ENCODE measurements at regions not wholly inside any gene's neighbourhood (a gene's known extent, or its start where the extent isn't known, plus 50 kb on each side); places are given as distances from the start of the nearest gene placed in this dataset.

GRCh38 chr19:29067831-29068230 is 145.1 kb downstream of the UQCRFS1 start:
- no peaks in the 10 kb centered on the region for H4K20me1 ChIP-seq (ENCODE audit: control insufficient read depth, insufficient read depth, insufficient read length)
- Mint-ChIP-seq H3K4me1 (peaks cover 25% of the 10 kb centered on the region in 2 experiments), H3K4me3 (no peak overlapping the region), H3K27me3 (ENCODE audit: low read depth) (peaks cover 5% of the 10 kb centered on the region), H3K36me3 (ENCODE audit: insufficient read depth in 1 of 3, low read depth in 3 of 3) (peaks cover 0 to 2% (median 0%) of the 10 kb centered on the region in 3 experiments; a peak in 1 of 7 replicates), H3K9me3 (peaks cover 0 to 8% of the 10 kb centered on the region in 2 experiments; a peak in 3 of 5 replicates), H3K27ac (no peak overlapping the region)
- no peak overlapping the region for H3K9ac ChIP-seq (ENCODE audit: extremely low read depth, insufficient read length, low read length)
- WGBS (ENCODE audit: extremely low coverage, insufficient read length, low lambda C conversion rate), result no CpG with 5 or more reads among the region's 2 CpGs
- H4K8ac ChIP-seq (replicated peaks; ENCODE audit: insufficient read length, low read depth, low read length), result no peak overlapping the region
- H3K4me1 ChIP-seq (ENCODE audit: insufficient read depth, low read length), result peaks cover 6% of the 10 kb centered on the region; the same call in 1 of the 2 replicates
- no peak overlapping the region for H2BK20ac ChIP-seq (ENCODE audit: low read depth, low read length, poor library complexity, severe bottlenecking)
- H3K23ac ChIP-seq (ENCODE audit: insufficient read length, low read depth, low read length), result no peak overlapping the region
- TF ChIP-seq CTCF (conservative IDR thresholded peaks at IDR 0.05), result no peak
- H4K5ac ChIP-seq (ENCODE audit: insufficient read length, low read depth, low read length), result no peak overlapping the region
- no peak for DNase-seq
- H2BK5ac ChIP-seq (ENCODE audit: insufficient read length, low read length), result no peak overlapping the region
- no peaks in the 10 kb centered on the region for H3K79me2 ChIP-seq (ENCODE audit: insufficient read depth, low read length)
- no peak overlapping the region for H2AFZ ChIP-seq (ENCODE audit: low read length)
- no peak overlapping the region for H3T11ph ChIP-seq (ENCODE audit: low read length)
- no peak overlapping the region for H3K18ac ChIP-seq (ENCODE audit: insufficient read length, low read depth, low read length)
- no peak overlapping the region for H2BK15ac ChIP-seq (ENCODE audit: low read depth, low read length)
- no peak overlapping the region for H2AK5ac ChIP-seq (ENCODE audit: insufficient read length, low read length)
- no peak overlapping the region for H3K4ac ChIP-seq (ENCODE audit: low read depth, low read length)
- H3K79me1 ChIP-seq (ENCODE audit: insufficient read depth, low read depth, low read length, poor library complexity, severe bottlenecking), result no peaks in the 10 kb centered on the region
- H3K9me3 ChIP-seq (ENCODE audit: control insufficient read depth, low read depth, low read length), result no peaks in the 10 kb centered on the region
- no peak overlapping the region for H3K4me2 ChIP-seq (ENCODE audit: insufficient read depth, insufficient read length, low read length)
- no peak overlapping the region for H3K56ac ChIP-seq (ENCODE audit: insufficient read length, low read depth, low read length)
- H2BK12ac ChIP-seq (ENCODE audit: insufficient read length, low read depth, low read length), result no peak overlapping the region
- H3K27me3 ChIP-seq (ENCODE audit: insufficient read depth, low read length), result no peaks in the 10 kb centered on the region
- H4K91ac ChIP-seq (ENCODE audit: insufficient read length, low read depth, low read length), result no peak overlapping the region
- no peak overlapping the region for H2BK120ac ChIP-seq (ENCODE audit: low read depth, low read length, poor library complexity, severe bottlenecking)
- no peak overlapping the region for H3K14ac ChIP-seq (ENCODE audit: insufficient read depth, low read length)
- no peaks in the 10 kb centered on the region for H3K23me2 ChIP-seq (ENCODE audit: insufficient read length, low read depth, low read length, poor library complexity, severe bottlenecking)
- no peak overlapping the region for H3K27ac ChIP-seq (ENCODE audit: insufficient read length, low read depth, low read length)
